NCI-H446 (cell line): ENCODE measurements at regions not wholly inside any gene's neighbourhood (a gene's known extent, or its start where the extent isn't known, plus 50 kb on each side); places are given as distances from the start of the nearest gene placed in this dataset.

Experiments used
- DNase-seq, 2 experiments: peaks; one replicate each; lab custom pipeline; 2025; lab: John Stamatoyannopoulos, UW

- no peak for DNase-seq
These were observed 69.9 kb upstream of the TUSC7 start for GRCh38 chr3:116639641-116640040.

- DNase-seq: peak in 1 of 2 experiments; percentile 8
These were observed 69.5 kb upstream of the TUSC7 start for GRCh38 chr3:116640109-116640508.

GRCh38 chr3:116643001-116643400 lies 66.6 kb upstream of the TUSC7 start:
- peak in 1 of 2 experiments; percentile 12 for DNase-seq

GRCh38 chr3:116647996-116648395 lies 61.6 kb upstream of the TUSC7 start:
- no peak for DNase-seq
